HG03520 (cell line): ENCODE measurements at regions not wholly inside any gene's neighbourhood (a gene's known extent, or its start where the extent isn't known, plus 50 kb on each side); places are given as distances from the start of the nearest gene placed in this dataset.

Experiments
- ATAC-seq: cut with Tn5 transposase; IDR thresholded peaks from one replicate; pipeline ENCODE4 v1.9.1; 2021; ENCODE audit warnings: mild to moderate bottlenecking, moderate library complexity; ENCODE audit not compliant: unreplicated experiment

DNA sequence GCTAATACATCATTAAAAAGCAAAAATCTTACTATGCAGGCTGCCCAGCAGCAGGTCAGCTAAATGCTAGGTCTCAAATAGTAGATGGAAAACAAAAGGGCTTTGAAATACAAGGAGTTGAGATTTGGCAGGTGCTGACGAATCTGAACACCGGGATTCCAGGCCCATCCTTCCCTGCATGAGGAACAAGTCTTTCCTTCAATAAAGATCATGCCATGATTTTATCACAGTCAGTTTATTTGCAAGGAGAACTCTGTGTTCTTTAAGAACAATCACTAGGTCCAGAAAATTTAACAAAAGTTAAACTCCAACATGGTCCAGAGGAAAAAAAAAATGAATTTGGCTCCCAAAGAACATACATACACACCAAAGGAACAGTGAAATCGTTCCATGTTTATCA is 551.4 kb downstream of the SLITRK6 start:
- no peak for ATAC-seq

GRCh38 chr13:85243831-85244230 is 555.4 kb downstream of the SLITRK6 start:
- no peak for ATAC-seq

GRCh38 chr13:85241060-85241459 is 558.2 kb downstream of the SLITRK6 start:
- no peak for ATAC-seq

- no peak for ATAC-seq
Observed at GRCh38 chr13:85236413-85236812, 562.8 kb downstream of the SLITRK6 start.

DNA sequence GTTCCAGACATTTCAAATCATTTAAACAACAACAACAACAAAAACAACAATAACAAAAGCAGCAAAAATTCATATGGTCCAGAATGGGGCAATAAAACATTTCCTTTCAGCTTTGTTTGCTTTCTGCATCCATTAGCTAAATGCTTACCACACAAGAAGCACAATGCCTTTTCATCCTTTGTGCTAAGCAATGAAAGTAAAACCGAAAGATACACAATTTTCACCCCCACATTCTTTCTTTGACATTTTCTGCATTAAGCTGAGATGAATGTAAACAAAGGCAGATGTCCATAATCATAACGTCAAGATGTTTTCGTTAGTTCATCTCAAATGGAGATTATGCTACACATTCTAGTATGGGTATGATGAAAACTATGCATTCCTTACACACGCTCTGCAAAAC is 568.5 kb downstream of the SLITRK6 start:
- ATAC-seq: no peak

DNA sequence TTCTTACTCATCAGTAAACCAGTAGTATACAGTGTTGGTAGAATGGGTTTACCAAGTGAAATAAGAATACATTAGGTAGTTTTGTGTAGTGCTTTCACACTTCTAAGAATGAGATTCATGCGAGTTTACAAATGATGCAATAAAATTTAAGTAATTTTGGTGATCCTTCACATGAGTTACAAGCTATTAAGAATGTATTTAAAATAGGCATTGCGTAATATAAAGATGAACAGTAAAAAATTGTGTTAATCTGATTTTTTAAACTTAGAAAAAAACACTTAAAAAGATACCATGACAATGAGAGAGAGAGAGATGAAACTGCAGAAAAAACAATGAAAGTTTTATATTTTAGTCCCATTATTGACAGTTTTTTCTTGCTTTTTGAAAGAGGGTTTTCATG is 570.5 kb downstream of the SLITRK6 start:
- ATAC-seq: no peak

- ATAC-seq: no peak
Observed at GRCh38 chr13:85223883-85224656, 575.1 kb downstream of the SLITRK6 start.

DNA sequence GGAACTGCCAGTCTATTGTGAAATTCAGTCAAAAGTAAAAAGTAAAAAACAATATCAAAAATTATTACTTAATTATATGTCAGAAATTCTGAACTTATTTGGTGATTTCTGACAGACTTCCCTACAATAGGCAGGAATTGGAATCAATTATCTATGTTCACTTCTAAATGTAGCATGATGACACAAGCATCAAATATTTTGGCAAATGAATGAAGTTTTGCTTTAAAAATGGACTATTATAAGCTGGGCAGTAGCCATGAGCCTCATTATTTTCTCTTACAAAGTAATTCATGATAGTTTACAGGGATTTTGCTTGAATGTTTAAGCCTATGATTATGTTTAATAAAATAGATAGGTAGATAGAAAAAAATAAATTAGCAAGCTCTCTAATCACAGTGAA is 582.6 kb downstream of the SLITRK6 start:
- no peak for ATAC-seq

- ATAC-seq: no peak
Observed at GRCh38 chr13:85212692-85213091, 586.5 kb downstream of the SLITRK6 start.

DNA sequence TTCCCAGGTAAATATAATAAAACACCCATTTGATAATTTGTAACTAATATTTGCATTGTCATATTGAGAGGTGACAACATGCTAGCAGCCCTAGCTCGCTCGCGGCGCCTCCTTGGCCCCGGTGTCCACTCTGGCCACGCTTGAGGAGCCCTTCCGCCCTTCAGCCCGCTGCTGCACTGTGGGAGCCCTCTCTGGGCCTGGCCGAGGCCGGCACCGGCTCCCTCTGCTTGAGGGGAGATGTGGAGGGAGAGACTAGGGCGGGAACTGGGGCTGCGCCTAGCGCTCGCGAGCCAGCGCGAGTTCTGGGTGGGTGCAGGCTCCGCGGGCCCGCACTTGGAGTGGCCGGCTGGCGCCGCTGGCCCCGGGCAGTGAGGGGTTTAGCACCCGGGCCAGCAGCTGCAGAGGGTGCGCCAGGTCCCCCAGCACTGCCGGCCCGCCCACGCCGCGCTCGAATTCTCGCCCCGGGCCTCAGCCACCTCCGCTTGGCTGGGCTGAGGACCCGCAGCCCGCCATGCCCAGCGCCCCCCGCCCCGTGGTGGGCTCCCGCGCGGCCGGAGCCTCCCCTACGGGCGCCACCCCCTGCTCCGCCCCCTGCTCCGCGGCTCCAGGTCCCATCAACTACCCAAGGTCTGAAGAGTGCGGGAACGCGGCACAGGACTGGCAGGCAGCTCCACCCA is 594.4 kb downstream of the SLITRK6 start:
- ATAC-seq: no peak

GRCh38 chr13:85197431-85197830 is 601.8 kb downstream of the SLITRK6 start:
- ATAC-seq: no peak

DNA sequence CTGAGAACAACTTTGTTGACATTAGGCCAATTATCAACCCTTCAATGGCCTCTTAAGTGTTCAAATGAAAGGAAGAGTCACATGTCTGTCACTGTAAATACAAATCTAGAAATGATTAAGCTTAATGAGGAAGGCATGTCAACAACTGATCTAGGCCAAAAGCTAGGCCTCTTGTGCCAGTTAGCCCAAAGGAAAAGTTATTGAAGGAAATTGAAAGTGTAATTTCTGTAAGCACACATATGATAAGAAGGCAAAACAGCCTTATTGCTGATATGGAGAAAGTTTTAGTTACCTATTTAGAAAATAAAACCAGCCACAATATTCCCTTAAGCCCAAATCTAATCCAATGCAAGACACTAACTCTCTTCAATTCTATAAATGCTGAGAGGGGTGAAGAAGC is 604.7 kb downstream of the SLITRK6 start:
- no peak for ATAC-seq

DNA sequence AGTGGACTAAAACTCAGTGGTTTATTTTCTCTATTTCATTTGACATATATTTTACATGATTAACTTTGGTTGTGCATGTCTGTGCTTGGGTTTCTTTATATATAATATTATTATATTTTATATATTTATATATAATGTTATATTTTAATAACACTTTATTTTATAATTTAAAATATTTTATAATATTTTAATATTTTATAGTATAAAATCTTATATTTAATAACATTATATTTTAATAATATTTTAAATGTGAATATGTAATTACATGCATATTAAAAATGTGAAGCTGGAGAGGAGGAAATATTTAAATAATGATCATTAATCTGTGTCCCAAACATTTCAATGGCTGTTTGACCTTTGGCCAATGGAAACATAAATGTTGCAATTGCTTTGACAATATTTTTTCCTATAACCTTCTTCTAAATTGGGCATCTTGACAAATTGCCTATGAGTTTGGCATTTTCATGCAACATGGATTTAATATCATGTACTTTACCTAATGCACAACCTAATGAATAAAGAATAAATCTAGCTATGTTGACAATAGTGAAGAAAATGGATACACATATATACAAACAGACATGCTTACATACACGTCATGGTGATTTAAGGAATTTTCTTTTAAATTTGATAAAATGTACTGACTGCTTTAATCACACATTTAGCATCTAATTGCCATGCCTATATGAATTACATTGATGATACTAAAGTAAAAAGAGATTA is 607.1 kb downstream of the SLITRK6 start:
- ATAC-seq: no peak

GRCh38 chr13:85186356-85187045 is 612.7 kb downstream of the SLITRK6 start:
- ATAC-seq: no peak

- ATAC-seq: no peak
Observed at GRCh38 chr13:85174291-85174690, 624.9 kb downstream of the SLITRK6 start.

- no peak for ATAC-seq
Observed at GRCh38 chr13:85170372-85170771, 628.8 kb downstream of the SLITRK6 start.

DNA sequence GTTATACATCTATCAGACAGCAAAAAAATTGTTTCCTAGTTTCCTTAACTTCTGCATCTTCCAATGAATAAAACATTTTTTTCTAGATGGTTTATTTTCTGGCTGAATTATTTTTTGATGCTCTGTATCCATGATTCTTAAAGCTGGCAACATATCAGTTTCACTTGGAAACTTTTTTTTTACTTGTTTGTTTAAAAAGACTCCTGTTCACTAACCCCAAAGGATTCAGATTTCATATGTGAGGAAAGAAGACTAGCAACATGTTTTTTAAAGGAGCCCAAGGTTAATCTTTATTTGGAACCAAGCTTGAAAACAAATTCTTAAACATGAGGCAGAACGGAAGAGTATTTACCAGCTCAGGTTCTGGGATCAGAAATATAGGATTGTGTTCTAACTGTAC is 632.3 kb downstream of the SLITRK6 start:
- no peak for ATAC-seq

- ATAC-seq: no peak
Observed at GRCh38 chr13:85163063-85163462, 636.2 kb downstream of the SLITRK6 start.

- no peak for ATAC-seq
Observed at GRCh38 chr13:85148009-85148408, 651.2 kb downstream of the SLITRK6 start.

DNA sequence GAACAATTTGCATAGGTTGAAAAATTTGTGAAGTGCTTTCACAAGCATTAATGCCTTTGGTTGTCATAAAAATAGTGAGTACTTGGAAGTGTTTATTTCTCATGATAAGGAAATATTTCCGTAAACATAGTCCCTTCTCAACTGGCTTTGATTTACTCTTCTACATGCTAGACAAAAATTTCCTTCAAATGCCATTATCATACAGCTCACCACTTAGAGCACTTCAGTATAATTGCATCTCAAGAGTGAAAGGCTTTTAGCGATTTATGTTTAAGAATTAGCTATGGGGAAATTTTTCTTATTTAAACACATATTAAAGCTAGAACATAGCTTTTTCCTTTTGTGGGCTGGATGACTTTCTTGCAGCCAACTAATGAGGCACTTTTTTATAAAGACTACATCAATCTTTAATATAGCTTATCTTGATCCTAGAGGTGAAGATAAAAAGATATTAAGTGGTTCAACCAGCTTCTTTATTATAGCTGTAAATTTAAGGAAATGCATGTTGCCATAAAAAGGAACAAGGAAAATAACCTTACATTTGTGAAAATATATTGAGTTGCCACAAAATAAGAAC is 656.8 kb downstream of the SLITRK6 start:
- no peak for ATAC-seq

GRCh38 chr13:85141401-85141800 is 657.8 kb downstream of the SLITRK6 start:
- no peak for ATAC-seq
